ENCODE measurements at regions not wholly inside any gene's neighbourhood (a gene's known extent, or its start where the extent isn't known, plus 50 kb on each side); places are given as distances from the start of the nearest gene placed in this dataset.
"Not testable (repeated sequence)": the region's sequence is repeated elsewhere in the genome, so short reads cannot be mapped to it uniquely, and the experiment has no call there.

- not testable (repeated sequence) for DNase-seq (ENCODE audit: low read depth, low spot score)
Observed at GRCh38 chr6:134569996-134570395, 252.1 kb upstream of the SGK1 start.

GRCh38 chr6:134564705-134565104 lies 246.8 kb upstream of the SGK1 start:
- DNase-seq (ENCODE audit: low read depth, low spot score): no peak

GRCh38 chr6:134560019-134560418 lies 242.1 kb upstream of the SGK1 start:
- DNase-seq (ENCODE audit: low read depth, low spot score): no peak

GRCh38 chr6:134557509-134557908 lies 239.6 kb upstream of the SGK1 start:
- DNase-seq (ENCODE audit: low read depth, low spot score): no peak

- DNase-seq (ENCODE audit: low read depth, low spot score): no peak
Observed at GRCh38 chr6:134555672-134556071, 237.8 kb upstream of the SGK1 start.

- no peak for DNase-seq (ENCODE audit: low read depth, low spot score)
Observed at GRCh38 chr6:134553936-134554335, 236.0 kb upstream of the SGK1 start.

GRCh38 chr6:134551245-134551960 lies 233.5 kb upstream of the SGK1 start:
- no peak for DNase-seq (ENCODE audit: low read depth, low spot score)

- DNase-seq (ENCODE audit: low read depth, low spot score): peak; percentile 17
Observed at GRCh38 chr6:134550604-134551003, 232.7 kb upstream of the SGK1 start.

- DNase-seq (ENCODE audit: low read depth, low spot score): no peak
Observed at GRCh38 chr6:134549854-134550253, 231.9 kb upstream of the SGK1 start.

GRCh38 chr6:134546962-134547645 lies 229.2 kb upstream of the SGK1 start:
- no peak for DNase-seq (ENCODE audit: low read depth, low spot score)

GRCh38 chr6:134544737-134545136 lies 226.8 kb upstream of the SGK1 start:
- DNase-seq (ENCODE audit: low read depth, low spot score): no peak

GRCh38 chr6:134543128-134543527 lies 225.2 kb upstream of the SGK1 start:
- no peak for DNase-seq (ENCODE audit: low read depth, low spot score)

- no peak for DNase-seq (ENCODE audit: low read depth, low spot score)
Observed at GRCh38 chr6:134541001-134541400, 223.1 kb upstream of the SGK1 start.

GRCh38 chr6:134539865-134540323 lies 222.0 kb upstream of the SGK1 start:
- no peak for DNase-seq (ENCODE audit: low read depth, low spot score)

GRCh38 chr6:134537765-134538164 lies 219.9 kb upstream of the SGK1 start:
- not testable (repeated sequence) for DNase-seq (ENCODE audit: low read depth, low spot score)

- DNase-seq (ENCODE audit: low read depth, low spot score): no peak
Observed at GRCh38 chr6:134537146-134537555, 219.2 kb upstream of the SGK1 start.

- DNase-seq (ENCODE audit: low read depth, low spot score): no peak
Observed at GRCh38 chr6:134535831-134536230, 217.9 kb upstream of the SGK1 start.

GRCh38 chr6:134534708-134535149 lies 216.8 kb upstream of the SGK1 start:
- no peak for DNase-seq (ENCODE audit: low read depth, low spot score)

GRCh38 chr6:134533991-134534390 lies 216.1 kb upstream of the SGK1 start:
- DNase-seq (ENCODE audit: low read depth, low spot score): no peak

GRCh38 chr6:134532694-134533624 lies 215.0 kb upstream of the SGK1 start:
- DNase-seq (ENCODE audit: low read depth, low spot score): no peak

GRCh38 chr6:134531611-134532010 lies 213.7 kb upstream of the SGK1 start:
- DNase-seq (ENCODE audit: low read depth, low spot score): no peak

- no peak for DNase-seq (ENCODE audit: low read depth, low spot score)
Observed at GRCh38 chr6:134531188-134531551, 213.3 kb upstream of the SGK1 start.
